Esophagus muscularis mucosa (tissue), 4 donors: ENCODE measurements at regions not wholly inside any gene's neighbourhood (a gene's known extent, or its start where the extent isn't known, plus 50 kb on each side); places are given as distances from the start of the nearest gene placed in this dataset.

Source experiments
- DNase-seq: peaks from one replicate; pipeline ENCODE4 v3.0.0-alpha.2; 2017; ENCODE audit errors: extremely low spot score
- H3K27ac ChIP-seq, 4 donors: fragments of 200-600 bp; sonication (generic); replicated peaks in 1 of 4; 1 replicate in 3 of 4; 2 replicates in 1 of 4; pipeline ENCODE4 v1.5.1; 2016 to 2019; ENCODE audit warnings: mild to moderate bottlenecking in 1 of 4
- H3K27me3 ChIP-seq, 4 donors: fragments of 200-600 bp; sonication (generic); one replicate each; pipeline versions ENCODE4 v1.5.1 to v1.6.0; 2016 to 2019
- H3K36me3 ChIP-seq, 4 donors: fragments of 200-600 bp; sonication (generic); one replicate each; pipeline ENCODE4 v1.5.1; 2016 to 2019
- H3K4me1 ChIP-seq, 4 donors: fragments of 200-600 bp; sonication (generic); one replicate each; pipeline ENCODE4 v1.5.1; 2016 to 2019
- H3K4me3 ChIP-seq, 4 donors: fragments of 200-600 bp; sonication (generic); 1 replicate in 2 of 4; 2 replicates in 2 of 4; pipeline ENCODE4 v1.5.1; 2016 to 2019; ENCODE audit warnings: mild to moderate bottlenecking in 4 of 4, moderate library complexity in 1 of 4
- H3K9me3 ChIP-seq, 4 donors: fragments of 200-600 bp; sonication (generic); 1 replicate in 3 of 4; 2 replicates in 1 of 4; pipeline ENCODE4 v1.5.1; 2016 to 2019
- EP300 ChIP-seq: sonication (generic); formaldehyde crosslinking; IDR thresholded peaks from one replicate; pipeline ENCODE4 v1.6.1; 2017; ENCODE audit warnings: antibody characterized with exemption
- POLR2A ChIP-seq: fragments of 450-650 bp; IDR thresholded peaks from one replicate; pipeline ENCODE4 v1.6.1; 2017; ENCODE audit warnings: antibody characterized with exemption, moderate library complexity, mild to moderate bottlenecking, low read depth
- POLR2AphosphoS5 ChIP-seq, 2 donors: sonication (generic); formaldehyde crosslinking; IDR thresholded peaks; one replicate each; pipeline ENCODE4 v1.6.1; 2017; ENCODE audit warnings: antibody characterized with exemption in 2 of 2
- WGBS: methylation state at CpG from one replicate; pipeline ENCODE4 v1.1.5; 2018; 5-methylcytosine and 5-hydroxymethylcytosine counted together
- intact Hi-C: fragments of 100-400 bp; cut with DNase I; formaldehyde crosslinking; loops from one replicate; pipeline ENCODE4 v1.15.1; 2023
- TF ChIP-seq, protein P1 (sequence below), 3 experiments: fragments of 200-600 bp in 2 of 3; fragments of 450-650 bp in 1 of 3; sonication (generic) in 2 of 3; IDR thresholded peaks; one replicate each; pipeline ENCODE4 v1.5.1; 2017 to 2019; ENCODE audit warnings: antibody characterized with exemption in 3 of 3, mild to moderate bottlenecking in 2 of 3, moderate library complexity in 1 of 3

GRCh38 chr1:118335331-118335732 is 150.3 kb upstream of the SPAG17 start:
- Histone ChIP-seq H3K9me3 (no peaks in the 10 kb centered on the region), H3K27ac (no peak overlapping the region), H3K4me1 (peaks cover 0 to 22% (median 15%) of the 10 kb centered on the region in 4 donors), H3K4me3 (no peak overlapping the region), H3K27me3 (no peaks in the 10 kb centered on the region), H3K36me3 (no peaks in the 10 kb centered on the region)
- no peak for DNase-seq
- TF ChIP-seq POLR2AphosphoS5 (IDR thresholded peaks at IDR 0.05) (no peak), POLR2A (no peak), EP300 (no peak)
- TF ChIP-seq, protein P1, sequence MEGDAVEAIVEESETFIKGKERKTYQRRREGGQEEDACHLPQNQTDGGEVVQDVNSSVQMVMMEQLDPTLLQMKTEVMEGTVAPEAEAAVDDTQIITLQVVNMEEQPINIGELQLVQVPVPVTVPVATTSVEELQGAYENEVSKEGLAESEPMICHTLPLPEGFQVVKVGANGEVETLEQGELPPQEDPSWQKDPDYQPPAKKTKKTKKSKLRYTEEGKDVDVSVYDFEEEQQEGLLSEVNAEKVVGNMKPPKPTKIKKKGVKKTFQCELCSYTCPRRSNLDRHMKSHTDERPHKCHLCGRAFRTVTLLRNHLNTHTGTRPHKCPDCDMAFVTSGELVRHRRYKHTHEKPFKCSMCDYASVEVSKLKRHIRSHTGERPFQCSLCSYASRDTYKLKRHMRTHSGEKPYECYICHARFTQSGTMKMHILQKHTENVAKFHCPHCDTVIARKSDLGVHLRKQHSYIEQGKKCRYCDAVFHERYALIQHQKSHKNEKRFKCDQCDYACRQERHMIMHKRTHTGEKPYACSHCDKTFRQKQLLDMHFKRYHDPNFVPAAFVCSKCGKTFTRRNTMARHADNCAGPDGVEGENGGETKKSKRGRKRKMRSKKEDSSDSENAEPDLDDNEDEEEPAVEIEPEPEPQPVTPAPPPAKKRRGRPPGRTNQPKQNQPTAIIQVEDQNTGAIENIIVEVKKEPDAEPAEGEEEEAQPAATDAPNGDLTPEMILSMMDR (IDR thresholded peaks at IDR 0.05), result no peak
- intact Hi-C loops, result no loop called here
- WGBS, result 42% methylated on average over 2 of the region's 2 CpGs

DNA sequence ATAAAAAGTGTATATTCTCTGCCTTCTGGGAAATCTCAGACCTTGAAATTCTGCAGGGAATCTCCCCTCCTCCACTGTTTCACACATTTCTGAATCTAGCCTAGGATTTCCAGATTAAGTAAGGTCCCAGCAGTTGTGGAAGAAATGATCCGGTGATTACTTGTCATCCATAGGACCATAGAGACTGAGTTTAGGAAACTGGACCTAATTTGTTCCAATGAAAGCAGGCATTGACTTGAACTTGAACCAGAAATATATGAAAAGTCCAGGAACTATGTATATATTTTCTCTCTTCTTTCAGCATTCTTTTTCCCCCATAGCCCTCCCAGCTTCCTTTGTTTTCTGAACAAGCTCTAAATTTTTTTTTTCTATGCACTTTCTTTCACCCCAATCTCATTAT is 149.5 kb upstream of the SPAG17 start:
- 84% methylated on average over 1 of the region's 1 CpG for WGBS
- Histone ChIP-seq H3K27ac (no peak overlapping the region), H3K9me3 (no peaks in the 10 kb centered on the region), H3K4me1 (peaks cover 0 to 18% (median 14%) of the 10 kb centered on the region in 4 donors), H3K36me3 (no peaks in the 10 kb centered on the region), H3K27me3 (no peaks in the 10 kb centered on the region), H3K4me3 (no peak overlapping the region)
- DNase-seq, result no peak
- TF ChIP-seq, protein P1 (IDR thresholded peaks at IDR 0.05), result no peak
- no peak for TF ChIP-seq EP300
- no peak for TF ChIP-seq POLR2AphosphoS5 (IDR thresholded peaks at IDR 0.05)
- TF ChIP-seq POLR2A, result no peak
- intact Hi-C loops, result no loop called here

DNA sequence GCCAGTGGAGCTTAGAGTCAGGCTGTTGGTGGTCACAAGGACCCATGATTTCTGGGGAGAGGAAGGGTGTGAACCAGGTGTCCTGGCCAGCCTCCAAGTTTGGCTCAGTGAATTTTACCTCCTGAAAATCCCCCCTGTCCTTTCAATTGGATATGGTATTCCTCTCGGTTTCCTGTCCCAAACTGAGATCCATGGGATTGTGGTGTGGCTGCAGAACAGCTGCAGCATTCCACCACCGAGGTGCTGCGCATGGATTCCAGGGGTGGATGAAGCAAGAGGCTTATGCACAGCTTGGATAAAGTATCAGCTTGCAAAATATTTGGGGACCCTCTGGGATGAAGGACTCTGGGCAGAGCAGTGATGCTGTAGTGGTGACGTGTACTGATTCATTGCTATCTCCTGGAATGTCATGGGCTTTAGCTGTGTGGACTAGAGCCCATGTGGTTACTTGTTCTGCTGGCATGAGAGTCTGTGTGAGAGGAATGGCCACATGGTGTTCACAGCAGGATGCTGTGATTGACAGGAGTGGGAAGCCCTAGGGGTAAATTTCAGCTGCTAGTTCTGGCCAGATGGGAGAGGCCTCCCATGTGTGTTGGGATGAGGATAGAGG is 148.7 kb upstream of the SPAG17 start:
- Histone ChIP-seq H3K4me3 (no peak overlapping the region), H3K9me3 (no peaks in the 10 kb centered on the region), H3K4me1 (peaks cover 0 to 11% (median 6%) of the 10 kb centered on the region in 4 donors), H3K27me3 (no peaks in the 10 kb centered on the region), H3K27ac (no peak overlapping the region), H3K36me3 (no peaks in the 10 kb centered on the region)
- intact Hi-C loops, result no loop called here
- TF ChIP-seq EP300, result no peak
- TF ChIP-seq, protein P1 (IDR thresholded peaks at IDR 0.05), result no peak
- no peak for TF ChIP-seq POLR2A
- no peak for TF ChIP-seq POLR2AphosphoS5 (IDR thresholded peaks at IDR 0.05)
- WGBS, result 87% methylated on average over 2 of the region's 4 CpGs
- no peak for DNase-seq

GRCh38 chr1:118326960-118327629 is 142.1 kb upstream of the SPAG17 start:
- H3K36me3 ChIP-seq, result no peaks in the 10 kb centered on the region
- TF ChIP-seq EP300, result no peak
- TF ChIP-seq, protein P1 (IDR thresholded peaks at IDR 0.05), result no peak
- TF ChIP-seq POLR2A, result no peak
- no peak for TF ChIP-seq POLR2AphosphoS5 (IDR thresholded peaks at IDR 0.05)
- no peak for DNase-seq
- 64% methylated on average over 6 of the region's 6 CpGs for WGBS
- intact Hi-C loops, result no loop called here
- H3K27ac ChIP-seq, result no peak overlapping the region
- peaks cover 0 to 6% (median 0%) of the 10 kb centered on the region in 4 donors for H3K4me1 ChIP-seq
- H3K9me3 ChIP-seq, result no peaks in the 10 kb centered on the region
- no peaks in the 10 kb centered on the region for H3K27me3 ChIP-seq
- H3K4me3 ChIP-seq, result no peak overlapping the region
